ENCODE measurements at regions not wholly inside any gene's neighbourhood (a gene's known extent, or its start where the extent isn't known, plus 50 kb on each side); places are given as distances from the start of the nearest gene placed in this dataset.
"Not testable (repeated sequence)": the region's sequence is repeated elsewhere in the genome, so short reads cannot be mapped to it uniquely, and the experiment has no call there.

- TF ChIP-seq CTCF, POLR2A, POLR2AphosphoS5, EP300 (IDR thresholded peaks at IDR 0.05): not testable (repeated sequence)
Observed at GRCh38 chr4:137733174-137734141, 201.2 kb upstream of the PCDH18 start.

Data from stomach (tissue), 4 donors.